ENCODE measurements at regions not wholly inside any gene's neighbourhood (a gene's known extent, or its start where the extent isn't known, plus 50 kb on each side); places are given as distances from the start of the nearest gene placed in this dataset.

- Histone ChIP-seq H3K79me1 (replicated peaks; ENCODE audit: low read length, poor library complexity, severe bottlenecking) (no peaks in the 10 kb centered on the region), H3K4me3 (ENCODE audit: insufficient read depth in 1 of 2, low read depth in 1 of 2, low read length in 2 of 2) (no peak overlapping the region), H3K27me3 (ENCODE audit: control insufficient read depth in 1 of 2, insufficient read depth in 1 of 2, low read length in 2 of 2) (no peaks in the 10 kb centered on the region), H4K91ac (ENCODE audit: low read length) (no peak overlapping the region), H3K4me2 (ENCODE audit: low read length, poor library complexity, severe bottlenecking) (no peak overlapping the region), H3K14ac (ENCODE audit: low read length in 2 of 2) (no peak overlapping the region), H3K18ac (ENCODE audit: low read depth in 1 of 2, low read length in 2 of 2) (no peak overlapping the region), H2BK5ac (ENCODE audit: low read depth, low read length, poor library complexity, severe bottlenecking) (no peak overlapping the region), H3K4ac (ENCODE audit: low read depth in 1 of 2, low read length in 2 of 2) (no peak overlapping the region), H3K23ac (ENCODE audit: low read length in 2 of 2) (no peak overlapping the region), H2BK12ac (ENCODE audit: low read length in 2 of 2) (no peak overlapping the region), H3K36me3 (ENCODE audit: control insufficient read depth in 1 of 2, insufficient read depth in 2 of 2, low read depth in 1 of 2, low read length in 2 of 2) (no peaks in the 10 kb centered on the region), H3K4me1 (ENCODE audit: control insufficient read depth, insufficient read depth, low read depth, low read length) (no peaks in the 10 kb centered on the region), H2BK15ac (ENCODE audit: low read depth, poor library complexity, severe bottlenecking) (no peak overlapping the region), H3K9me3 (ENCODE audit: control insufficient read depth, low read length) (peaks cover 3% of the 10 kb centered on the region), H4K8ac (ENCODE audit: low read length) (no peak overlapping the region), H2AFZ (ENCODE audit: low read depth, low read length) (no peak overlapping the region), H3K9ac (ENCODE audit: low read length) (no peak overlapping the region), H2AK5ac (ENCODE audit: low read length, severe bottlenecking) (no peak overlapping the region), H3K27ac (ENCODE audit: low read length, poor library complexity, severe bottlenecking) (no peak overlapping the region), H2BK120ac (ENCODE audit: low read depth, low read length) (no peak overlapping the region)
- WGBS, result 91% methylated on average over 12 of the region's 12 CpGs
- DNase-seq, result no peak
These were observed 116.5 kb upstream of the ADARB2 start for GRCh38 chr10:1853801-1854200.

- no peak overlapping the region for H3K4me2 ChIP-seq (ENCODE audit: low read length, poor library complexity, severe bottlenecking)
- no peak overlapping the region for H2BK15ac ChIP-seq (ENCODE audit: low read depth, poor library complexity, severe bottlenecking)
- H2AFZ ChIP-seq (ENCODE audit: low read depth, low read length), result no peak overlapping the region
- no peaks in the 10 kb centered on the region for H3K79me1 ChIP-seq (replicated peaks; ENCODE audit: low read length, poor library complexity, severe bottlenecking)
- no peak overlapping the region for H3K18ac ChIP-seq (ENCODE audit: low read depth in 1 of 2, low read length in 2 of 2)
- H4K8ac ChIP-seq (ENCODE audit: low read length), result no peak overlapping the region
- H3K4ac ChIP-seq (ENCODE audit: low read depth in 1 of 2, low read length in 2 of 2), result no peak overlapping the region
- no peak overlapping the region for H3K14ac ChIP-seq (ENCODE audit: low read length in 2 of 2)
- no peak overlapping the region for H4K91ac ChIP-seq (ENCODE audit: low read length)
- H3K4me3 ChIP-seq (ENCODE audit: insufficient read depth in 1 of 2, low read depth in 1 of 2, low read length in 2 of 2), result no peak overlapping the region
- H2BK120ac ChIP-seq (ENCODE audit: low read depth, low read length), result no peak overlapping the region
- DNase-seq, result no peak
- H3K4me1 ChIP-seq (ENCODE audit: control insufficient read depth, insufficient read depth, low read depth, low read length), result no peaks in the 10 kb centered on the region
- H3K36me3 ChIP-seq (ENCODE audit: control insufficient read depth in 1 of 2, insufficient read depth in 2 of 2, low read depth in 1 of 2, low read length in 2 of 2), result no peaks in the 10 kb centered on the region
- H3K9me3 ChIP-seq (ENCODE audit: control insufficient read depth, low read length), result peaks cover 8% of the 10 kb centered on the region
- H3K27ac ChIP-seq (ENCODE audit: low read length, poor library complexity, severe bottlenecking), result no peak overlapping the region
- no peaks in the 10 kb centered on the region for H3K27me3 ChIP-seq (ENCODE audit: control insufficient read depth in 1 of 2, insufficient read depth in 1 of 2, low read length in 2 of 2)
- H2BK12ac ChIP-seq (ENCODE audit: low read length in 2 of 2), result no peak overlapping the region
- WGBS, result 93% methylated on average over 6 of the region's 6 CpGs
- no peak overlapping the region for H3K23ac ChIP-seq (ENCODE audit: low read length in 2 of 2)
- no peak overlapping the region for H2BK5ac ChIP-seq (ENCODE audit: low read depth, low read length, poor library complexity, severe bottlenecking)
- no peak overlapping the region for H2AK5ac ChIP-seq (ENCODE audit: low read length, severe bottlenecking)
- no peak overlapping the region for H3K9ac ChIP-seq (ENCODE audit: low read length)
These were observed 115.5 kb upstream of the ADARB2 start for GRCh38 chr10:1852841-1853240.

GRCh38 chr10:1851762-1852161 is 114.4 kb upstream of the ADARB2 start:
- 89% methylated on average over 8 of the region's 8 CpGs for WGBS
- H2BK5ac ChIP-seq (ENCODE audit: low read depth, low read length, poor library complexity, severe bottlenecking), result no peak overlapping the region
- H3K23ac ChIP-seq (ENCODE audit: low read length in 2 of 2), result no peak overlapping the region
- H3K27me3 ChIP-seq (ENCODE audit: control insufficient read depth in 1 of 2, insufficient read depth in 1 of 2, low read length in 2 of 2), result no peaks in the 10 kb centered on the region
- DNase-seq, result no peak
- H3K4me1 ChIP-seq (ENCODE audit: control insufficient read depth, insufficient read depth, low read depth, low read length), result no peaks in the 10 kb centered on the region
- no peak overlapping the region for H2BK120ac ChIP-seq (ENCODE audit: low read depth, low read length)
- no peak overlapping the region for H3K27ac ChIP-seq (ENCODE audit: low read length, poor library complexity, severe bottlenecking)
- H2BK12ac ChIP-seq (ENCODE audit: low read length in 2 of 2), result no peak overlapping the region
- no peak overlapping the region for H3K4ac ChIP-seq (ENCODE audit: low read depth in 1 of 2, low read length in 2 of 2)
- no peak overlapping the region for H3K18ac ChIP-seq (ENCODE audit: low read depth in 1 of 2, low read length in 2 of 2)
- H3K14ac ChIP-seq (ENCODE audit: low read length in 2 of 2), result no peak overlapping the region
- H2BK15ac ChIP-seq (ENCODE audit: low read depth, poor library complexity, severe bottlenecking), result no peak overlapping the region
- H3K4me3 ChIP-seq (ENCODE audit: insufficient read depth in 1 of 2, low read depth in 1 of 2, low read length in 2 of 2), result no peak overlapping the region
- no peak overlapping the region for H4K8ac ChIP-seq (ENCODE audit: low read length)
- H3K4me2 ChIP-seq (ENCODE audit: low read length, poor library complexity, severe bottlenecking), result no peak overlapping the region
- H3K79me1 ChIP-seq (replicated peaks; ENCODE audit: low read length, poor library complexity, severe bottlenecking), result no peaks in the 10 kb centered on the region
- no peak overlapping the region for H3K9ac ChIP-seq (ENCODE audit: low read length)
- no peak overlapping the region for H2AK5ac ChIP-seq (ENCODE audit: low read length, severe bottlenecking)
- no peak overlapping the region for H4K91ac ChIP-seq (ENCODE audit: low read length)
- no peaks in the 10 kb centered on the region for H3K36me3 ChIP-seq (ENCODE audit: control insufficient read depth in 1 of 2, insufficient read depth in 2 of 2, low read depth in 1 of 2, low read length in 2 of 2)
- H2AFZ ChIP-seq (ENCODE audit: low read depth, low read length), result no peak overlapping the region
- H3K9me3 ChIP-seq (ENCODE audit: control insufficient read depth, low read length), result peaks cover 15% of the 10 kb centered on the region

- Histone ChIP-seq H3K27me3 (ENCODE audit: control insufficient read depth in 1 of 2, insufficient read depth in 1 of 2, low read length in 2 of 2) (no peaks in the 10 kb centered on the region), H3K9me3 (ENCODE audit: control insufficient read depth, low read length) (peaks cover 21% of the 10 kb centered on the region), H3K4me3 (ENCODE audit: insufficient read depth in 1 of 2, low read depth in 1 of 2, low read length in 2 of 2) (no peak overlapping the region), H3K9ac (ENCODE audit: low read length) (no peak overlapping the region), H2BK12ac (ENCODE audit: low read length in 2 of 2) (no peak overlapping the region), H4K91ac (ENCODE audit: low read length) (no peak overlapping the region), H3K36me3 (ENCODE audit: control insufficient read depth in 1 of 2, insufficient read depth in 2 of 2, low read depth in 1 of 2, low read length in 2 of 2) (no peaks in the 10 kb centered on the region), H3K27ac (ENCODE audit: low read length, poor library complexity, severe bottlenecking) (no peak overlapping the region), H2BK120ac (ENCODE audit: low read depth, low read length) (no peak overlapping the region), H3K23ac (ENCODE audit: low read length in 2 of 2) (no peak overlapping the region), H2BK5ac (ENCODE audit: low read depth, low read length, poor library complexity, severe bottlenecking) (no peak overlapping the region), H3K4me1 (ENCODE audit: control insufficient read depth, insufficient read depth, low read depth, low read length) (no peaks in the 10 kb centered on the region), H2AK5ac (ENCODE audit: low read length, severe bottlenecking) (no peak overlapping the region), H2AFZ (ENCODE audit: low read depth, low read length) (no peak overlapping the region), H3K79me1 (replicated peaks; ENCODE audit: low read length, poor library complexity, severe bottlenecking) (no peaks in the 10 kb centered on the region), H2BK15ac (ENCODE audit: low read depth, poor library complexity, severe bottlenecking) (no peak overlapping the region), H3K4ac (ENCODE audit: low read depth in 1 of 2, low read length in 2 of 2) (no peak overlapping the region), H3K4me2 (ENCODE audit: low read length, poor library complexity, severe bottlenecking) (no peak overlapping the region), H4K8ac (ENCODE audit: low read length) (no peak overlapping the region), H3K18ac (ENCODE audit: low read depth in 1 of 2, low read length in 2 of 2) (no peak overlapping the region), H3K14ac (ENCODE audit: low read length in 2 of 2) (no peak overlapping the region)
- DNase-seq, result no peak
- 76% methylated on average over 5 of the region's 6 CpGs for WGBS
These were observed 113.7 kb upstream of the ADARB2 start for GRCh38 chr10:1850971-1851527.

Data from mesenchymal stem cell (in vitro differentiated cells and primary cell).